Right hindlimb (tissue), 1 donor: ENCODE measurements at regions not wholly inside any gene's neighbourhood (a gene's known extent, or its start where the extent isn't known, plus 50 kb on each side); places are given as distances from the start of the nearest gene placed in this dataset.

ENCODE experiments used
- DNase-seq: peaks from one replicate; pipeline ENCODE4 v3.0.0-alpha.2; 2018

- no peak for DNase-seq
Observed at GRCh38 chr7:136057509-136057908, 80.3 kb upstream of the MTPN start.

GRCh38 chr7:136056651-136057231, 79.6 kb upstream of the MTPN start:
- no peak for DNase-seq

- DNase-seq: no peak
Observed at GRCh38 chr7:136055266-136055665, 78.1 kb upstream of the MTPN start.

GRCh38 chr7:136053689-136054485, 76.7 kb upstream of the MTPN start:
- no peak for DNase-seq

GRCh38 chr7:136051203-136051928, 74.2 kb upstream of the MTPN start:
- DNase-seq: no peak

- no peak for DNase-seq
Observed at GRCh38 chr7:136050462-136050847, 73.3 kb upstream of the MTPN start.

- no peak for DNase-seq
Observed at GRCh38 chr7:136049818-136050461, 72.8 kb upstream of the MTPN start.

- DNase-seq: no peak
Observed at GRCh38 chr7:136049117-136049516, 72.0 kb upstream of the MTPN start.

GRCh38 chr7:136046548-136046947, 69.4 kb upstream of the MTPN start:
- no peak for DNase-seq

- DNase-seq: no peak
Observed at GRCh38 chr7:136045992-136046391, 68.8 kb upstream of the MTPN start.

GRCh38 chr7:136045181-136045580, 68.0 kb upstream of the MTPN start:
- no peak for DNase-seq

- DNase-seq: no peak
Observed at GRCh38 chr7:136039577-136040345, 62.6 kb upstream of the MTPN start.

- no peak for DNase-seq
Observed at GRCh38 chr7:136036336-136036735, 59.2 kb upstream of the MTPN start.

- DNase-seq: no peak
Observed at GRCh38 chr7:136034132-136034531, 57.0 kb upstream of the MTPN start.

GRCh38 chr7:136033413-136034031, 56.4 kb upstream of the MTPN start:
- no peak for DNase-seq

GRCh38 chr7:136030867-136031318, 53.7 kb upstream of the MTPN start:
- no peak for DNase-seq

- no peak for DNase-seq
Observed at GRCh38 chr7:136030330-136030729, 53.2 kb upstream of the MTPN start.

GRCh38 chr7:136027160-136027559, 50.0 kb upstream of the MTPN start:
- no peak for DNase-seq
